RWPE1 (cell line): ENCODE measurements at regions not wholly inside any gene's neighbourhood (a gene's known extent, or its start where the extent isn't known, plus 50 kb on each side); places are given as distances from the start of the nearest gene placed in this dataset.

Experiments used
- CTCF ChIA-PET: fragments of 350-600 bp; sonication (Branson Sonifier 250); formaldehyde crosslinking; extraction: SDS; loops from one replicate; lab custom pipeline; 2021; lab: Yijun Ruan, JAX
- POLR2A ChIA-PET: fragments of 400-600 bp; formaldehyde crosslinking; extraction: SDS; loops from one replicate; lab custom pipeline; 2020; ENCODE audit warnings: antibody characterized with exemption; ENCODE audit not compliant: low non-redundant PET; lab: Yijun Ruan, JAX
- DNase-seq: peaks from one replicate; pipeline ENCODE4 v3.0.0; 2012; ENCODE audit warnings: low spot score
- H3K27ac ChIP-seq: fragments of 450-650 bp; 2 replicates; pipeline ENCODE4 v1.5.1; 2017
- TF ChIP-seq, protein P1 (sequence below): fragments of 450-650 bp; conservative IDR thresholded peaks from 2 replicates; pipeline ENCODE4 v1.5.1; 2017; ENCODE audit warnings: low read depth, mild to moderate bottlenecking

DNA sequence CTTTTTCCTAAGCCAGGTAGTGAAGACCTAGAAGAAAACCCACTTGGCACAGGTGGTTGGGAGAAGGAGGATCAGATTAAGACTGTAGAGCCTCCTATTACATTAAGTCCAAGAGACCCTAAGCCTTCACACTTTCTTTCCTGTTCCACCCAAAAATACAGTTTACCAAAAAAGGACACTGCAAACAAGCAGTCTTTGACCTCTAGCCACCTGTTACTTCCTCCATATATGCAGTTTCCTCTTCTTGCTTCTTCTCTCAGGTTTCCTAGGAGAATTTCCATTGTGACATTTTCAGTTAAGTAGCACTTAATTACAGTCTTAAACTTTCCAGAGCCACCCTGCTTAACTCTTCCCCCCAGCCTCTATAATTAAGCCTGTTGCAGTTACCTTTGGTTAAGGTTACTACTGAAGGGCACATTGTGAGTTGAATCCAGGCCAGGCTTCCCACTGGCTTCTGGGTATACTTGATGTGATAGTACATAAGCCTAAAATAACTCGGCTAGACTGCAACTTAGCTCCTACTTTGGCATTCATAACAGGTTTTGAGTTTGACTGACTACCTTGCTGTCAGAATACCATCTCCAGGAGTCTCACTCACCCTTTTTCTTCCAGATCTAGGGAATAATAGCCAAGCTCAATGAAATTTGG, 114.2 kb upstream of the UMPS start:
- no peak overlapping the region for H3K27ac ChIP-seq
- DNase-seq = no peak
- CTCF ChIA-PET = no interaction called here
- TF ChIP-seq, protein P1, sequence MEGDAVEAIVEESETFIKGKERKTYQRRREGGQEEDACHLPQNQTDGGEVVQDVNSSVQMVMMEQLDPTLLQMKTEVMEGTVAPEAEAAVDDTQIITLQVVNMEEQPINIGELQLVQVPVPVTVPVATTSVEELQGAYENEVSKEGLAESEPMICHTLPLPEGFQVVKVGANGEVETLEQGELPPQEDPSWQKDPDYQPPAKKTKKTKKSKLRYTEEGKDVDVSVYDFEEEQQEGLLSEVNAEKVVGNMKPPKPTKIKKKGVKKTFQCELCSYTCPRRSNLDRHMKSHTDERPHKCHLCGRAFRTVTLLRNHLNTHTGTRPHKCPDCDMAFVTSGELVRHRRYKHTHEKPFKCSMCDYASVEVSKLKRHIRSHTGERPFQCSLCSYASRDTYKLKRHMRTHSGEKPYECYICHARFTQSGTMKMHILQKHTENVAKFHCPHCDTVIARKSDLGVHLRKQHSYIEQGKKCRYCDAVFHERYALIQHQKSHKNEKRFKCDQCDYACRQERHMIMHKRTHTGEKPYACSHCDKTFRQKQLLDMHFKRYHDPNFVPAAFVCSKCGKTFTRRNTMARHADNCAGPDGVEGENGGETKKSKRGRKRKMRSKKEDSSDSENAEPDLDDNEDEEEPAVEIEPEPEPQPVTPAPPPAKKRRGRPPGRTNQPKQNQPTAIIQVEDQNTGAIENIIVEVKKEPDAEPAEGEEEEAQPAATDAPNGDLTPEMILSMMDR = no peak
- POLR2A ChIA-PET = interaction anchor here (0.7 kb wide), 1 partner anchor 23 kb away, joined by 4 read pairs; no protein-coding TSS in a partner anchor

DNA sequence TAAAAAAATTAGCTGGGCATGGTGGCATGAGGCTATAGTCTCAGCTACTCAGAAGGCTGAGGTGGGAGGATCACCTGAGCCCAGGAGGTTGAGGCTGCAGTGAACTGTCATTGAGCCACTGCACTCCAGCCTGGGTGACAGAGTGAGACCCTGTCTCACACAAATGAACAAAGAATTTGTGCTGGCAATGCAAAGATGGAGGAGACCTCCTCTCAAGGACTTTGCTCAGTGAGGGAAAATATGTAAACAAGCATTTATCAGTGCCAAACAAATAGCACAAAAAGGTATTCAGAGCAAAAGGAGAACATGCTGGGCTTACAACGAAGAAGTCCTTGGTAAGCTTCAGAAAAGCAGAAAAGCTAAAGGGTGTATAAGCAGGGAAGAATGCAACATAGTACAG, 113.1 kb upstream of the UMPS start:
- POLR2A ChIA-PET = no interaction called here
- no peak for DNase-seq
- TF ChIP-seq, protein P1 = no peak
- CTCF ChIA-PET = no interaction called here
- no peak overlapping the region for H3K27ac ChIP-seq

DNA sequence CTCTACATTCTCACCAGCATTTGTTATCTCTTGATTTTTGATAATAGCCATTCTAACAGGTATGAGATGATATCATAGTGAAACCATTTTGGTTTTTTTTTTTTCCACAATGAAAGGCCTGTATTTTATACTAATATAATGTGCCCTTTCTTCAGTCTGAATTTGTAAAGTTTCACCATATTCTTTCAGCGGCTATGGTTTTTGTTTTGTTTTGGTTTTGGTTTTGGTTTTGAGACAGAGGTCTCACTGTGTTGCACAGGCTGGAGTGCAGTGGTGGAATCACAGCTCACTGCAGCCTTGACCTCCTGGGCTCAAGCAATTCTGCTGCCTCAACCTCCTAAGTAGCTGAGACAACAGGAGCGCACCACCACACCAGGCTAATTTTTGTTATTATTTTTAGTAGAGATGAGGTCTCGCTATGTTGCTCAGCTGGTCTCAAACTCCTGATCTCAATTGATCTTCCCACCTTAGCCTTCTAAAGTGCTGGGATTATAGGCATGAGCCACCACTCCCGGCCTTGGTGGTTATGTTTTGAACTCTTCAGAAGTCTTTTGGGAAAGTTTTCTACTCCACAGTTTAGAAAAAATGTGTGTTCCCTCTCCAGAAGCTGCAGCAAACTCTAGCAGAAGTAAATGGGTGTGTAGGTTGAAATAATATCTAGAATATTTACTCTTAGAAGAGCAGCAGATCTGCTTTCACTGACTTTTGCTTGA, 110.2 kb upstream of the UMPS start:
- ChIA-PET POLR2A (no interaction called here), CTCF (interaction anchor here (0.5 to 0.6 kb wide), 2 partner anchors 141 to 750 kb away, joined by 3 read pairs; no protein-coding TSS in a partner anchor)
- no peak for DNase-seq
- TF ChIP-seq, protein P1 = no peak
- H3K27ac ChIP-seq = no peak overlapping the region

DNA sequence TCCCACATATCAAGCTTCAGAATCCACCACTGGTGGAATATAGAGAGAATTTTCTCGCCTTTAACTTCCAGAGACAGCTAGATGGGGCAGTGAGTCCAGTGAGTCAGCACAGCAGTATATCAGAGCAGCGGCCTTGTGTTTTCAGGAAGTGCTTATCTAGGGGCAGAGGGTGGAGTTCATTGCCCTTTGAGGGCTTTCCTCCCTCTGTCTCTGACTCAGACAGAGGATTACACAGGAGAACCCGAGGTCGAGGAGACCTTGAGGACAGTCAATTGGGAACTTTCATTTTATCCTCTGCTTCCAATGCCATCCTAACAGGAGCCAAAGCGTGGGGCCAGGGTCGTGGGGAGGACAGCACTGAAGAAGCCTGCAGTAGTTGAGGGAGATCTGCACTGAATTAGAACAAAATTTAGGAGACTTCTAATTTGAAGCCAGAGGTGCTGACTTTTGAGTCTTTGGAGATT, 109.6 kb upstream of the UMPS start:
- CTCF ChIA-PET = interaction anchor here (0.5 kb wide), 1 partner anchor 140 kb away, joined by 3 read pairs; no protein-coding TSS in a partner anchor
- POLR2A ChIA-PET = no interaction called here
- H3K27ac ChIP-seq = no peak overlapping the region
- TF ChIP-seq, protein P1 = no peak
- no peak for DNase-seq

DNA sequence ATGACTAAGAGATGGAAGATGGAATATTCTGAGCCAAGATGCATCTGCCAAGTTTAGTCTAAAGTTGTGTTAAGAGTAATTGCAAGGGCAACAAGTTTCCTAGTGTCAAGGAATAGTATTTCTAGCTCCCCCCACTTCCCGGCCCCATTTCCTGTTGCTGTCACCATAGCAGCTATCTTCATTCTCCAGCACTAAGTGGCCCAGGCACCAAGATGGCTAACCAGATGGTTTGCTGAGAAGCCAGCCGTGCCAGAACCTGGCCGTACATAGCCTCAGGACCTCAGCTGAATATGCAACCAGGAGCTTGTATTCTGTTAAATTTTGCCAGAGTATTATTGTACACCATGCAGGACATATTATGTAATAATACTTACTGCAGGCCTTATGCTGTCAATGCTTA, 108.8 kb upstream of the UMPS start:
- TF ChIP-seq, protein P1 = no peak
- DNase-seq = no peak
- H3K27ac ChIP-seq = no peak overlapping the region
- CTCF ChIA-PET = no interaction called here
- POLR2A ChIA-PET = no interaction called here

DNA sequence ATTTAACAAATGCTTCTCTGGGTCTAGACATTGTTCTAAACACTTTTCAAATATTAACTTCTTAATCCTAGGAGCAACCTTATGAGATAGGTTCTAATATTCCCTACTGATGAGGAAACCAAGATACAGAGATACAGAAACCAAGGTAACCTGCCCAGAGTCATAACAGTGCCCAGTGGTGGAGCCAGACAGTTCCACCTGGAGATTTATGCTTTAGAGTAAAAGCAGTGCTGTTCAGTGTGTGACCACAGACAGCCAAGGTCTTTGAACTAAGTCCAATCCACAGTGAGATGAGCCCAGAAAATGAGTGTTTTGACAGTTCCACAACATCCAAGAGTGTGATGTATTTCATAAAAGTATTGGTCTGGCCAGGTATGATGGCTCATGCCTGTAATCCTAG, 105.2 kb upstream of the UMPS start:
- POLR2A ChIA-PET = no interaction called here
- TF ChIP-seq, protein P1 = no peak
- DNase-seq = no peak
- CTCF ChIA-PET = no interaction called here
- H3K27ac ChIP-seq = no peak overlapping the region
